Activated CD8-positive, alpha-beta memory T cell treated with anti-CD3 and anti-CD28 coated beads for 36 hours (primary cell): ENCODE measurements at regions not wholly inside any gene's neighbourhood (a gene's known extent, or its start where the extent isn't known, plus 50 kb on each side); places are given as distances from the start of the nearest gene placed in this dataset.

Source experiments
- CTCF ChIA-PET: fragments of 350-600 bp; sonication (Branson Sonifier 250); formaldehyde crosslinking; loops from one replicate; lab custom pipeline; 2021; ENCODE audit warnings: antibody characterized with exemption; lab: Charles Lee
- POLR2A ChIA-PET: fragments of 350-600 bp; sonication (Branson Sonifier 250); formaldehyde crosslinking; loops from one replicate; lab custom pipeline; 2021; ENCODE audit warnings: antibody characterized with exemption; lab: Charles Lee

DNA sequence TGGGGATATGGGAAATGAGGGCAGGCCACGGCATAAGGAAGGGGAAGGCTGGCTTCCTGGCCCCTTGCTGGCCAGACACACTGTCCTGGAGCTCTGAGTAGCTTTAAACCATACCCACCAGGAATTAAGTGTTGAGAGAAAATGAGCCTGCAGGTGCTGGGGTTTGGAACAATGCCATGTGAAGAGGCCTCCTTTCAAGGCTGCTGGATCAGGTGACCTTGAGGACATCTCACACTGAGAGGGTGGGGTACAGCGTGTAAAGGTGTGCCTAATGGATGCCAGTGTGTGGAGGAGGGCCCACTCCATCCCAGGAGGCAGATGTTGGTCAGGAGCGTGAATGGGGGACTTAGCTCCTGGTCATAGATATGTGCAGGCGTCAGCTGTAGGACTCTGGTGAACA is 74.8 kb upstream of the MLN start:
- ChIA-PET CTCF (interaction anchor here (0.5 to 1.0 kb wide), 2 partner anchors 31 to 90 kb away, joined by 3 to 5 read pairs; no protein-coding TSS in a partner anchor), POLR2A (no interaction called here)

- ChIA-PET CTCF (interaction anchor here (1.0 kb wide), 1 partner anchor 30 kb away, joined by 3 read pairs; no protein-coding TSS in a partner anchor), POLR2A (no interaction called here)
These were observed 74.3 kb upstream of the MLN start for GRCh38 chr6:33877982-33878535.

- POLR2A ChIA-PET: no interaction called here
These were observed 71.9 kb upstream of the MLN start for GRCh38 chr6:33875696-33876095.

GRCh38 chr6:33875141-33875581 is 71.4 kb upstream of the MLN start:
- ChIA-PET CTCF (no interaction called here), POLR2A (no interaction called here)

More at GRCh38 chr6:33875696-33876095, 71.9 kb upstream of the MLN start:
- CTCF ChIA-PET: interaction anchor here (0.5 to 1.4 kb wide), 2 partner anchors 90 to 105 kb away, joined by 4 read pairs; no protein-coding TSS in a partner anchor

DNA sequence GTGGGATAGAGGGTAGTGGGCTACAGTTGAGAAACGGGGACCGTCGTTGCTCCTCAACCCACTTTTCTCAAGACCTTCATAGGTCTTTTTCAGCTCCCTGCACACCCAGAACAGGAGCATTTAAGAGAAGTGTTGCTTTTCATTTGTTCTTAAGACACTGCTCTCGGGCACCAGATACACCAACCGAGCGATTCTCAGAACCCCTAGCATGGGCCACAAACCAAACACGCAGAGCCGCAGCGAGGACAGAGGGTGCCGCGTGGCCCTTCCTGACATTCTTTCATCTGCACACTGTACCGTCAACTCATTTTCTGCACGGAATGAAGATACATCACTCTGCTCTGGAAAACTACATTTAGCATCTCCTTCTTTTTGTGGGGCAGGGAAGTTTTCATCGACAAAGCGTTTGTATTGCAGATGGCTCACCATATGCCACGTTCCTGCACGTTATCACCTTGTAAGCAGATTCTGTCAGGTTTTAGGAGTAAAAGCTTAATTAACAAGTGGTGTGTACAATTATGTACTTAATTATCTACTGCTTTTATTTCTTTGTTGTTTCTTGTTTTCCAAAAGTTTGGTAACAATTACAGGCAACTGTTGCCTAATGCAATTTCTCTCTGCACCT is 70.4 kb upstream of the MLN start:
- POLR2A ChIA-PET: no interaction called here
- CTCF ChIA-PET: no interaction called here

GRCh38 chr6:33872761-33873160 is 69.0 kb upstream of the MLN start:
- ChIA-PET POLR2A (no interaction called here), CTCF (no interaction called here)

- ChIA-PET CTCF (no interaction called here), POLR2A (no interaction called here)
These were observed 66.1 kb upstream of the MLN start for GRCh38 chr6:33869826-33870423.

DNA sequence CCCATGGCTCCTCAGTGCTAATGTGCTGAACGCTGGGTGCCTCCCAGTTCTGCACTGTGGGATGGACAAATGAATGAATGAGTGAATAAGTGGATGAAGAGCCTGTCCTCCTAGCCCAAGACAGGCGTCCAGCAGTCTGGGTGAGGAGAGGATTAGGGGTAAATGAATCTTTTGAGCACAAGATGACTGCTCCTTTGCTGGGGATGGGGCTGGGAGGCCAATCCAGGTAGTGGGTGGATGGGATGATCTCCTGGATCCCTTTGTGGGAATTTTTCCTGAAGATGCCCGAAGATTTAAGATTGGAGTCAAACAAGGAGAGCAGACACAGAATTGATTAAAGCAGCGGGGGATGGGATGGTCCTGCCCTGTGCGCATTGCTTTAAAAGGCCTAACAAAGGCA is 65.3 kb upstream of the MLN start:
- POLR2A ChIA-PET: no interaction called here
- CTCF ChIA-PET: no interaction called here

DNA sequence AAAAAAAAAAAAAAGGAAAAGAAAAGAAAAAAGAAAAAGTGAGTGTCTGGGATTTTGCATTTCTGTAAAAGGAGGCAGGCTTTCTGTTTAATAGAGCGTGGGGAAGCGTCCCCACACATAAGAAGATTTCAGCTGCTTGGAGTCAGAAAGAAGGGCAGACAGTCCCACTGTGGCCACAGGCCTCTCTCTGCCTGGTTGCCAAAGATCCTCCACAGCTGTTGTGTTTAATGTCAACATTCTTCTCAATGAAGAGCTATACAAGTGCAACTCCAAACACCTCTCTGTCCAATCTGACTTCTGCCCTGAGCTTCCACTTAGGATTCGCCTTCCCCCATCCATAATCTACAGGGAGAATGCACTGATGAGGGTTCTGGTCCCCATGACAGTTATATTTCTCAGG is 64.3 kb upstream of the MLN start:
- ChIA-PET POLR2A (no interaction called here), CTCF (no interaction called here)

DNA sequence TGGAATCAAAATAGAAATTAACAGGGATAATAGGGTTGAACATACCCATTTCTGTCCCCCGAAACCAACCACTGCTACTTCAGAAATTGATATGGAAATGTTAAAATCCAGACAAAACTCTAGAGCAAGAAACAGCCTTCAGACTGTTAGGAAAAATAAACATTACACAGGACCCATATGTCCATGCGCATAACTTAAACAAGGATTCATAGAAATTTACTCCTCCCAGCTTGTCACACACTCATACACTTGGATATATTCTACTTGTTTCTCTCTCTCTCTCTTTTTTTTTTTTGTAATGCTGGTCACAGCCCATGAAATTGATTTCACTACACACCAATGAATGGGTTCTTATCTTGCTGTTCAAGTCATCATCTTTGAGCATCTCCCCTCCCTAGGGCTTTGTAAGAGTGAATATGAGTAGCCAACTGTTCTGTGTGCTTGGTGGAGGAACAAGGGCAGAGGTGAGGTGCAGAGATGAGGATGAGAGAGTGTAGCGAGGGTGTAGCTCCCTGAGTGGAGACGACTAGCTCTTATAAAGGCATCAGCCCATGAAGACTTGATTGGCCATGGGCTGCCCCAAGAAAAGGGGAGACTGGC is 61.8 kb upstream of the MLN start:
- POLR2A ChIA-PET: no interaction called here
- CTCF ChIA-PET: no interaction called here

GRCh38 chr6:33863723-33864440 is 60.1 kb upstream of the MLN start:
- POLR2A ChIA-PET: no interaction called here
- CTCF ChIA-PET: no interaction called here

DNA sequence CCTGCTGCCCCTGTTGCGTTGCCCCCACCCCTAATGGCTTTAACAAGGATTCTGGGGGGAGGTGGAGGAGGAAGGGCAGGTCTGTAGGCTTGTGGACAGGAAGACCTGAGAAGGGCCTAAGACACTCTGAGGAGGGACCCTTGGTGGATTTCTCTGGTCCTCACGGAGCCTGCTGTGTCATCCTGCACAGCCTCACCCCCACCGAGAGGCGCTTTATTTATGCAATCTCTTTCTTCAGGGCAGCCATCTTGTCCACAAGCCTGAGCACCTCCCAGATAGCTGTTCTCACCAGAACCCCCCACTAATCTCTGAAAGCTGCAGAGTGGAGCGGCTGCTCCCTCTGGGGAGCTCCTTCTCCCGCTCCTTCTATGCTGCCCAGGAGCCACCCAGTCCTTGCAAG is 59.3 kb upstream of the MLN start:
- ChIA-PET CTCF (no interaction called here), POLR2A (no interaction called here)

DNA sequence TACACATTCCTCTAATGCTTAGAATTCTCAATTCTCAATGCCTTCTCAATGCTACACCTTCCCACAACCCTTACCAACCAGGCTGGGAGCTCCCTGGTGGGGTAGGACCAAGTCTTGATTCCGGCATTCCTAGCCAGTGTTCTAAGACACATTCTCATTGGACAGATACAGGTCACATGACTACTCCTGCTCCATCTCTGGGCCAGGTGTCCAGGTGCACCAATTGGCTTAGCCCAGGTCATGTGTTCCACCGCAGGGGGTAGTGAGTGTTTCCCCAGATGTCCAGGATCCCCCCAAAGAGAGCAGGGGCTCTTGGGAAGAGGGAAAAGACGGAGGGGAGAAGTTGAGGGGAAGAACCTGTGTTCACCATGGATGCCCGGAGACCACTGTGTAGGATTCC is 58.7 kb upstream of the MLN start:
- ChIA-PET POLR2A (no interaction called here), CTCF (no interaction called here)

DNA sequence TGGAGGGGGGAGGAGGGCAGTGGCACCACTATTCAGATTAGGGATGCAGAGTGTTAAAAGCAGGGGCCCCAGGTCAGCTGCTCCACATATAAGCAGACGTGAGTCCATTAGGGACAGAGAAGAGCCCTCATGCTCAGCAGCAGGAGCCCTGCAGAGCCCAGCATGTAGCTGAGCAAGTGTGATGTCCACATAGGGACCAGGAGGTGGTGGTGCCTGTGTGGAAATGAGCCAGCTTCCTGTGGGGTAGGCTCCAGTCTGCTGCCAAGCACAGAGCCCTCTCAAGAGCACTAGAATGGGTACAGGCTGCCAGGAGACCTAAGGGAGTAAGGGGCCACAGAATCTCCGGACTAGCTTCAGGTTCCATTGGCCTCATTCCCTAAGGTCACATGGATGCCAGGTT is 57.9 kb upstream of the MLN start:
- ChIA-PET CTCF (no interaction called here), POLR2A (interaction anchor here (0.7 to 1.2 kb wide), 2 partner anchors 22 to 665 kb away, joined by 3 to 4 read pairs; no protein-coding TSS in a partner anchor)

DNA sequence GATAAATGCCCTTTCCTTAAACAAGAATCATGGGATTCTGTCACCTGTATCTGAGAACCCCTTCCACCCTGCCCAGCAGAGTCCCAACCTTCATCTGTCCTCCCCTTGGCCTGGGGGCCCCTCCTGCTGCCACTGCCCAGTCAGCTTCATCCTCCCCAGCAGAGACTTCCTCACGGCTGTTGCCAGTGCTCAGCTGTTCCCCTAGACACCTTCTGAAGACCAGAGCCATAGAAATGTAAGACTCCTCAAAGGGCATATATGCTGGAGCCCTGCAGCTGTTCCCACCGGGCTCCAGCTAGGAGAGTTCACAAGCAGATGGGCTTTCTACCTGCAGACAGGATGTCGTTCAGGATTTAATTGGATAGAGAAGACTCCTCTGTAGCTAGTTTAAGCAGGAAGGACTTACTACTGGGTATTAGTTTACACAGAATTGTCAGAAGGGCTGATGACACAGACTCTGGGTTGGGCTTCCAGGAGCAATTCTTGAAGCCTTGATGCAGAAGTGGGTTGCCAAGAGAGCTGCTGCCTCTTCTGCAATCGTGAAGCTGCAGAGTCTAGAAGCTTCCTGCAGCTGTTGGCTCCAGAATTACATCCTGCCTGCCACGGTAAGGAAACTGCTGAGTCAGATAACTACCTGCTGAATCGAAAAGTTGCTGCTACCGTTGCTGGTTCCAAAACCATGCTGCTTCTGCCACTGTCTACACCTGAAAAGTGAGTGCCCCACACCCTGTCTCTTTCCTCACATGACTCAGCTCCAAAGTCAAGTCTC is 57.1 kb upstream of the MLN start:
- CTCF ChIA-PET: no interaction called here
- POLR2A ChIA-PET: interaction anchor here (0.7 to 1.2 kb wide), 2 partner anchors 21 to 666 kb away, joined by 3 to 4 read pairs; no protein-coding TSS in a partner anchor

DNA sequence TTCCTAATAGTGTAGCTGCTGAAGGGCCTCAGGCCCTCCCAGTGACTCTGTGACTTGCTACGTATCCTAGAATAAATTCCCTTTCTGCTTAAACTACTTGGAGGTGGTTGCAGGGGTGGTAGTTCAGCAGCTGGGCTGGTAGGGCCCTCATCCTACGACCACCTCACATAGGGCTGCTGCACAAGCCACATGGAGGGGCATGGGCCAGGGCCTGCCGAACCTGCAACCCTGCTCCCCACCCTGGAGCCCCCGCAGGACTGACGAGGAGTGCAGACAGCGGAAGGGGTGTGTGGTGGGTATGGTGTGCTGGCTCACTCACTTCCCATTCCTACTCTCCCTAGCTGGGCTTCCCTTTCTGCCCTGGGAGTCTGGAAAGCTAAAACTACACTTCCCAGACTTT is 56.2 kb upstream of the MLN start:
- ChIA-PET CTCF (no interaction called here), POLR2A (no interaction called here)

- CTCF ChIA-PET: interaction anchor here (0.7 kb wide), 1 partner anchor 195 kb away, joined by 3 read pairs; no protein-coding TSS in a partner anchor
- POLR2A ChIA-PET: no interaction called here
These were observed 55.2 kb upstream of the MLN start for GRCh38 chr6:33858804-33859505.

DNA sequence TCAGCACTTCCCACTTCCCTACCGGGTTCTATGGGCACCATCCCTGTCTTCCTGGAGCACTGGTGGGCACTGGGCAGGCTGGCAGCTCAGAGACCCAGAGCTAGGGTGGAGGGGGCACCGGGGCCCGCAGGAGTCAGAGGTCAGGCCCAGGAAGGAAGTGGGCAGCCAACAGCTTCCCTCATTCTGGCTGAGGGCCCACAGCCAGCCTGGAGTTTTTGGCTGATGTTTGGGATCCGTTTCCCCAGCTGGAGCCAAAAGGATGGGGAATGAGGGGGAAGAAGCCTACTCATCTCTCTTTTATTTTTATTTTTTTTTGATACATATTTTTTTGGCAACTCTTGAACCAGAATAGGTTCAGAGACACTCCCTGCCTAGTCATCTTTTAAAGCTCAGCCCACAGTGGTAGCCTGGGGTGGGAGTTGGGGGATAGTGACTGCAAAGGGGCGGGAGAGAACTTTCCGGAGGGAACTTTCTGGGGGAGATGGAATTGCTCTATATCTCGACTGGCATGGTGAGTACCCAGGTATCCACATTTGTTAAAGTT is 54.2 kb upstream of the MLN start:
- POLR2A ChIA-PET: no interaction called here
- CTCF ChIA-PET: interaction anchor here (2.4 kb wide), 1 partner anchor 18 kb away, joined by 8 read pairs; no protein-coding TSS in a partner anchor
